HUDEP-2 (cell line): ENCODE measurements at regions not wholly inside any gene's neighbourhood (a gene's known extent, or its start where the extent isn't known, plus 50 kb on each side); places are given as distances from the start of the nearest gene placed in this dataset.

Experiments used
- DNase-seq, 76 experiments: peaks; one replicate each; lab custom pipeline; 2025; ENCODE audit not compliant: unreplicated experiment in 76 of 76; lab: John Stamatoyannopoulos, UW

DNA sequence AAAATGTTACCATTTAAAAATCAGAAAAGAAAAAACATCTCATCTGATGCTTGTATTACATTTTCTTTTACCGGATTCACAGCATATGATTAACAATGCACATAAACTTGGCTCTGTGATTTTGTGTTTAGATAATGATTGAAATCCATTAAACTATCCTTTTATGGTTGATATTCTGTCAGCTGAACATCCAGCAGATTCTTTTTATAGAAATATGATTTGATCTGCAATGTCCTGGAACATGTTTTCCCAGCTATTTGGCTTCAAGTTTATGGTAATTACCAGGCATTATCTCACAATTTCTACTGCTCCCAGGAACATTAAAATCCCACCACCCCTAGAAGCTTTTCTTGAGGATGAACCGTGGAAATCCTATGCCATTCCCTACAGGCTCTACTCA lies 205.7 kb upstream of the TET2 start:
- no peak for DNase-seq

DNA sequence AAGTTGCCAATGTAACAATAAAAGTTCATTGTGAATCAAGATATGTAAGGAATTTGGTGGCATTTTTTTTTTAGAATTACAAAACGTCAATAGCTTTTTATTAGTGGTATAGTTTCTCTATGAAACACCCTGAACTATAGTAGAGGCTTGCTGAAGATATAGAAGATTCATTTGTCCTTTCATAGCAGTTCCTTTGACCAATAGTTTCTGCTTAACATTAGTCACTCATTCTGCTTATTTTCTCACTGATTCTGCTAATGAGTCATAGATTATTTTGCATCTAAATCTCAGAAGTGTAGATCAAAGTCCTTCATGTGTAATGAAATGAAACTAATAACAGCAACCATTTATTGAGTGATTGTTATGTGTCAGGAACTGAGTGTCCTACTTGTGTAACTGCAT lies 205.0 kb upstream of the TET2 start:
- DNase-seq, result no peak

DNA sequence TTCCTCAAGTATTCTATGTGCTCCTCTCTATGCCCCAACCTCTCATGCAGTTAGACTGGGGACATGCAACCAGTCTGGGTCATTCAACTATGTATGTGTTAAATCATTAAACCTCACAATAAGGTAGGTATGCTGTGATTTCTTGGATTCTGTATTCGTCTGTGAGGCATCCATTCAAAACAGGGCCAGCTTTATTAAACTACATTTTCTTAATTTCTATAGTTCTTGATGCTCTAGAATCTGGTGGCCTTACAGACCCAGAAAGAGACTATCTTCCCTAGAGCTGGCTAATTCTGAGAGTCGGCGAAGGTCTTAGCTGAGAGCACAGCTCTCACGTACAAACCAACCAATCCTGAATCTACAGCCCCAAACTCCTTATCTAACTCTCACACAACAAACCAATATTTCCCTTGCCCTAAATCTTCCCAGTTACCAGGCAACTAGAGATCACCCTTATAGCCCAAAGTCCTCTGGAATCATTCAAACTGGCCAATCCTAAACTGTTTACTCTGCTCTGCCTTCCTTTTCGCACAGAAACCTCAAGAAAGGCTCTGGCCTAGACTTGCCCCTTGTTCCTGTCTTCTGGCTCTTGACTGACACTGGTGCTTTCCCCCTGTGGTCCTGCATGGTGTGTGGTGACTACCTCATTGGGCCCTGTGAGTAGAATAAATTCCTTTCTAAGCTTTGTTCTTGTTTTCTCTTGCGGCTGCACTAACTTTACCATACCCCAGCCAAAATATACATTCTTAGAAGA lies 203.5 kb upstream of the TET2 start:
- no peak for DNase-seq

DNA sequence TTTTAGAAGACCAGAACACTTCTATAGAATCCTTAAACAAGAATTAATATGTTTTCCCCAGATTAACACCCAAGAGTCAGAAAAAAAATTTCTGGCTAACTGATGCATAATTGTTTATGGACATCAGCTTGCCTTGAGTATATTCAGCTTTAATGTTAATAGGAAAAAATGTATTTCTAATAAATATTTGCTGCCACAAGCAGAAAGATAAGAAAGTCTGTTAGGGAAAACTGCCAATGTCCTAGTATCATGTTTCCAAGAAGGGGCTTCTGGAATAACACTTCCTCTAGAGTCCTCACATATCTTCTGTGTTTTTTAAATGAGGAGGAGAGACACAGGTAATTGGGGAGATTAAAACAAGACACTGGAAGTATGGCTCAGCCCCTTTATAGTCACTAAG lies 202.1 kb upstream of the TET2 start:
- DNase-seq, result no peak

DNA sequence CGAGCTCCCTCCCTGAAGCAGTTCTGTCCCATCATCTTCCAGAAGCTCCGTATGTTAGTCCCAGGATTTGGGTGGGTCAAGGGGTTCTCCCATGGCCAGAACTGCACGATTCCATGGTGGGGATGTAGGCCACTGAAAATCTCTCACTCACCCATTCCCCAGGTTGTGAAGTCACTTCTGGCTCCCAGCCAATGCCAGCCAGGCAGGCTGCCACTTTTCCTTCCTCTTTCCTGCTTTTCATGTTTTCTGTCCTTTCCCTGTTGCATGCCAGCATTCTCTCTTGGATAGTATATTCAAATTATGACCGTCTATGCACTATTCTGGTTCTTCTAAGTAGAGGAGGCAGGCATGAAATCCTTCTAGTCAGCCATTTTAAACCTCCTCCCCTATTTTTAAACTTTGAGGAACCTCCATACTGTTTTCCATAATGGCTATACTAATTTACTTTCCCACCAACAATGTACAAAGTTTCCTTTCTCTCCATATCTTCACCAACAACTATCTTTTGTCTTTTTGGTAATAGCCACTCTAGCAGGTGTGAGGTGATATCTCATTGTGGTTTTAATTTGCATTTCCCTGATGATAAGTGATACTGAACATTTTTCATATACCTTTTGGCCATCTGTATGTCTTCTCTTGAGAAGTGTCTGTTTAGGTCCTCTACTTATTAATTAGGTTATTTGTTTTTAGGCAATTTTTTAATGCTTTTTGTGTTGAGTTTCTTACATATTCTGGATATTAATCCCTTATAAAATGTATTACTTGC lies 182.1 kb upstream of the TET2 start:
- DNase-seq, result no peak

DNA sequence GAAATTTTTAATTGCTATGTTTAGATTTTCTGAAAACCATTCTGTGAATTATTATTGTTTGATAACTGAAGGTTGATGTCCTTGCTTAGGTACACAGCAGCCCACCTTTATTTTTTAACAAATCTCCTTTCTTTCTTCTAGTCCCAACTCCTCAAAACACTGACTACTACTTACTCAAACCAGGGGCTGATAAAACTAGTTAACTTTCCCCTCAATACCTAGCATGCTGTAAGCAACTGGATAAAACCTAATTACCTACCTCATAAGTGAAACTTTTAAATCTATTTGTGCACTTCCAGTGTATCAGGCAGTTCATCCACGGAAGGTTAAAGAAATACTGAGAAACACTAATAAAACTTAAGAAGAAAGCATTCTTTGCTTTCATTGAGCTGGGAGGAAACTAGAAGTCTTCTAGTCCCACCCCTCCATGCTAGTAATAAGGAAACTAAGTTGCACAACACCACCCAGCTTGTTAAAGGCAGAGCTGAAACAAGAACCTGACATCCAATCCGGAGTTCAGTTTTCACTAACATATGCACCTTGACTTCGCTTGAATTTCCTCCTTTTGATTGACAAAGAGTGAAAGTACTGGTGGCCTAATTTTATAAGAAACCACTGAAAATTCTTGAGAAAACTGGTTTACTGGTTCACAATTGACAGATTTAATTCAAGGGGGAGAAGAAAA lies 180.2 kb upstream of the TET2 start:
- no peak for DNase-seq

DNA sequence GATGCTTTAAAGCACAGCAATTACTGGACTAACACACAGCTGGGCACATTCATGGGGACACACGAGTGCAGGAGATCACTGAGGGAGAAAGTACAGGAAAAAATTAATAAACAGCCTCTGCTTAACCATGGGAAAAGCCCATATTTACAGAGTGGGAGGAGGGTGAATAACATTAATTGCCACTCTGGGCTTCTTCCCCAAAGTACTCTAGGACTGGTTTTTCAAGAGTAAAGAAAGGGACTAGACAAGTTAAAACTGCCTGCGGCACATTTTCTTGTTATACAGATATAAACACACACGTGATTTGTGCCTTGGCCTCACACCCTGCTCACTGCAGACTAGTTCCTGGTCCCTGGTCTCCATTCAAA lies 179.7 kb upstream of the TET2 start:
- DNase-seq, result no peak

DNA sequence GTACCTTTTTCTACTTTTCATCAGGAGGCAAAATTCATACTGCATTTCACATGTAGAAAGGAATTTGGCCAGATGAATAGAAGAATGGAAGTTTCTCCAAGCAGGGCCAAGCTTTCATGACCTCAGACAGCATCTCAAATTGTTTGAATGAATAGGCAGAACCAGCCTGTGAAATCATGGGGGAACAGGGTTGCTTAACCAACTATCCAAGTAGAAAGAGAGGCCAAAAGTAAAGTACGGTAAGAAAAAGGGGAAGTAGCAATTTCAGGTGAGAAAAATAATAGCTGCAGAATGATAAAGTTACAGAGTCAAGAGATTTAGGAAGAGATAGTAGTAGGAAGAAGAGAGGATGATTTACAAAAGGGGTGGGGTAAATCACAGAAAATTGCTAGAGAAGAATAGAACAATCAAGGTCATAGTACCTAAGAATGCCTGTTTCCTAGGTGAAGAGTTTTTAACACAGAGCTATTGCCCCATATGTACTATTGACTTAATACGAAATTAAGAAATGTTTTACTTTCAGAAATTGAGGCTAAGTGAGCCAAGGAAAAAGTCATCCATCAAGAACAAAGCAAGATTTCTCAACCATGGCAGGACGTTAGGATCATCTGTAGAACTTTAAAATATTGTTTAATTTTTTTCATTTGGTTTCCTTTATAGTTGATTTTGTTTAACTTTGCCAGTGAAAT lies 177.1 kb upstream of the TET2 start:
- DNase-seq, result no peak

DNA sequence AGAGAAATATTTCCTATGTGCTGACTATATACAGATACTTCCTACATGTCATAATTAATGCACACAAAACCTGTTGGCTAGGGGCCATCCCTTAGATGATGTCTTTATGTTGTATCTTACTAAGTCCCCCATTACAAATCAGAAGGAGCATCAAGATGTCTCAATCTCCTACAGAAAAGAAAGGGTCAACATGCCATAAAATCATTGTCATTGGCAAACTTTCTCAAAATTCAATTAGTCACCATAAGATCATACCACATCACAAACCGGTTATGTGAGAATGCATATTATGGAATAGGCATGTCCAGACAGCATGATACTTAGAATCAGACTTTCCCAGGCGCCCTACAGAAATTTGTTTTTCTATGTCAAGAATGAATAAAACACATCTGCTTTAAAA lies 175.2 kb upstream of the TET2 start:
- no peak for DNase-seq

DNA sequence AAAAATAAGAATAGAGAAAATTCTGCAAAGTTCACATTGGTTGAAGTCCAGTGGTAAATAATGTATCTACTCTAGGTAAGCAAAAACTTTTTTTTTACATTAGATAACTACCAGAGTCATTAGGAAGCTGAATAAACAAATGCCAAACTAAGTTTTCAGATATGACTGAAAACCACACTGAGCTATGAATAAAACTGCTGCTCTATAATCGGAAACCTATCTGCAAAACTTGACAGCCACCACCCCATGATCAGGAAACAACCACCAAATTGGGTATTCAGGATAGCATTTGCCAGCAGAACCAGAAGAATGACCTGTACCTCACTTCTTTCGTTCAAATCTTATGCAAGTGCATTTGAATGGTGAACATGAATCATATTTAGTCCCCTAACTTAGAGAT lies 173.0 kb upstream of the TET2 start:
- DNase-seq, result no peak

DNA sequence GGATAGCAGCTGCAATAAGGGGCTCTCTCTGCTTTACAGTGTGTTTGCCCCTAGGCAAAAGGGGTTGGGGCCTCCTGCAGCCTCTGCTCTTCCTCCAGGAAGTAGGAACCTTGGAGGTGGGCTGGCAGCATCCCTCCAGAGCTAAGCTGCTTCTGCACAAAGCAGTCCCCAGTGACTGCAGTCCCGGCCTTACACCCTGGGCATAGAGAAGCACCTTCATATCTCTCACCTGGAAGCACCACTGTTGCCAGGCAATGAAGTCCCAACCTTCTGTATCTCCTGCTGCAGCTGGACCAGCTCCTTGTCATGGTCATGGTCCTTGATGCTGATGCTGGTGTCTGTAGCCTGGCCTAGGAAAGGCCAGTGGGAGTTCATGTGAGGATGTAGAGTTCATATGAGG lies 171.1 kb upstream of the TET2 start:
- DNase-seq, result no peak

DNA sequence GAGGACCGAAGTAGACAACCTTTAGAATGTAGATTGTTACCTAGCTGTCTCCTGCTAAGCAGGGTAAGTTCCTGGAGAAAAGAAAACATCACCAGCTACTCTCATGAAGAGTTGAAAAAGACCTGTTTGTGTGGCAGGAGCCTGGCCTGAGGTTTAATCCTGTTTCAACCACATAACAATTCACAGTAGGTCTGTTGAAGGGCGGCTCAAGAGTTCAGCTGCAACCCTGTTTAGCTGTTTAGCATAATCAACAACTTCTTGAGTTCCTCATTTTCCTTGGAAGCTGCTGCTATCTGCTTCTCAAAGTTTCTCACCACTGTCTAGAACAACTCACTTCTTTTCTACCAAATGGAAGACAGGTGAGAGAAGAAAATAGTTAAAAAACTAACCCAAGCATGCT lies 170.4 kb upstream of the TET2 start:
- DNase-seq, result no peak

DNA sequence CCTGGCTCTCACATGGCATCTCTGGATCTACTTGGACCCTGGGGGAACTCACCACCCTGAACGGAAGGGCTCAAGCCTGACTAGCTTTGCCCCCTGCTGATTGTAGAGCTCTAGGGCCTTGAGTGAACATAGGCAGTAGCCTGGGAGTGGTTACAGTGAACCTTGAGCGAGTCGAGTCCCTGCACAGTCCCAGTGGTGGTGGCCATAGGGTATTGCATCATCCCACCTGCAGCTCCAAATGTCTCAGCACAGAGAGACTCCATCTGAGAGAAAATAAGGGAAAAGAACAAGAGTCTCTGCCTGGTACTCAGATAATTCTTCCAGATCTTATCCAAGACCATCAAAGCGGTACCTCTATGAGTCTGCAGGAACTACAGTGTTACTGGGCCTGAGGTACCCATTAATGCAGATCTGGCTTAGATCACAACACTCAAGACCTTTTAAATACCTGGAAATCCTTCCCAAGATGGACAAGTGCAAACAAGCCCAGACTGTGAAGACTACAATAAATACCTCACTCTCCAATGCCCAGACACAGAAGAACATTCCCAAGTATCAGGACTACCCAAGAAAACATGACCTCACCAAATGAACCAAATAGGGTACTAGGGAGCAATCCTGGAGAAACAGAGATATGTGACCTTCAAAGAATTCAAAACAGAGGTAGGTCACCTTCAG lies 167.5 kb upstream of the TET2 start:
- DNase-seq, result no peak

DNA sequence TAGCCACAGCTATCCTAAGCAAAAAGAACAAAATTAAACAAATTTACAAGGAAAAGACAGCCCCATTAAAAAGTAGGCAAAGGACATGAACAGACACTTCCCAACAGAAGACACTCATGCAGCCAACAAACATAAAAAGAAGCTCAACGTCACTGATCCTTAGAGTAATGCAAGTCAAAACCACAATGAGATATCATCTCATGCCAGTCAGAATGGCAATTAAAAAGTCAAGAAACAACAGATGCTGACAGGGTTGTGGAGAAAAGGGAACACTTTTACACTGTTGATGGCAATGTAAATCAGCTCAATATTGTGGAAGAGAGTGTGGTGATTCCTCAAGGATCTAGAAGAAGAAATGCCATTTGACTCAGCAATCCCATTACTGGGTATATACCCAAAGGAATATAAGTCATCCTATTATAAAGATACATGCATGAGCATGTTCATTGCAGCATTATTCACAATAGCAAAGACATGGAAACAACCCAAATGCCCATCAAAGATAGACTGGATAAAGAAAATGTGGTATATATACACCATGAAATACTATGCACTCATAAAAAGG lies 163.0 kb upstream of the TET2 start:
- DNase-seq, result no peak

DNA sequence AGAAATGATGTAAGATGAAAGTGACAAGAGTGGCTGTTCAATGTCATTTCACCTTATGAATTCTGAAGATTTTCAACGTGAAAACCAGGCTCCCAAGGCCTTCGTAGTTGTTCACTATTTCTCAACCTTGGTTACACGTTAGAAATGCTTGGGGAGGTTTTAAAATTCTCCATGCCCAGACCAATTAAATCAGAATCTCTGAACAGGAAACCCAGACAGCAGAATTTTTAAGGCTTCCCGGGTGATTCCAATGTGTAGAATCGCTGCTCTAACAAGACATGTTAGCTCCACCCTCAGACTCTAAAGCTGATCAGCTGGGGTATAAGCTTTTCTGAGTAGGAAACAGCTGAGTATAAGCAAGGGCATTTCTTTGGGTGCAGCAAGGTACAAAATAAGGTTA lies 160.4 kb upstream of the TET2 start:
- no peak for DNase-seq

DNA sequence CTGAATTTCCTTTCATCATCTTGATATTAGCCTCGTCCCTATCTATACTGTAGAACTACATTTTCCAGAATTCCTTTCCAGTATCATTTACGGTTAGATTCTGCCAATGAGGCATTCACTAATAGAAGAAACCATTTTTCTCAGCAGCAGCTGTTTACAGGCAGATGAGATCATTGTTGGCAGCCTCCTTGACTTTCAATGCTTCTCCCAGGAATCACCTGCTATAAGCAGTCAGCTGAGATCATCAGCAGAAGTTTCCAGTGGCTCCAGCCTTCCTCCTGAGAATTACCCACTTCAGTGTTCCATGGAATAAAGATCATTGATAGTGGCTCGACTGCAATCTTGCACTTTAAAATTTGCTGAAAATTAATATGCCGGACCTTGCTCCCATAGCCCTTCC lies 157.3 kb upstream of the TET2 start:
- no peak for DNase-seq

DNA sequence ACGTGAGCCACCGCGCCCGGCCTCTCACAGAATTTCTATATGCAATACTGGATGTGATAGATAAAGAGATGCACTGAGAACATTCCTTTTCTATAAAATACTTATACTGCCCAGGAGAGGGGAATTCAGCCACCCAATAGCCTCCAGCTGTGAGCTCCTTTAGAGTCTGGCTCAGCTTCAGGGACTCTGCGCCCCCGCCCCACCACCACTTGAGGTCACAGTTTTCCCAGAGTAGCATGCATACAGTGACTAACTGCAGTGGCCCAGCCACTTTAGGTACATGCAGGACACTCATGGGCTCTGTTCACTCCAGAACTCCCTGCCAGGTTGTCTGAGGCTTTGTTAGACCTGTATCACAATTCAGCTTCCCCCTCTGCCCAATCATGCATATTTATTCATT lies 144.4 kb upstream of the TET2 start:
- no peak for DNase-seq

DNA sequence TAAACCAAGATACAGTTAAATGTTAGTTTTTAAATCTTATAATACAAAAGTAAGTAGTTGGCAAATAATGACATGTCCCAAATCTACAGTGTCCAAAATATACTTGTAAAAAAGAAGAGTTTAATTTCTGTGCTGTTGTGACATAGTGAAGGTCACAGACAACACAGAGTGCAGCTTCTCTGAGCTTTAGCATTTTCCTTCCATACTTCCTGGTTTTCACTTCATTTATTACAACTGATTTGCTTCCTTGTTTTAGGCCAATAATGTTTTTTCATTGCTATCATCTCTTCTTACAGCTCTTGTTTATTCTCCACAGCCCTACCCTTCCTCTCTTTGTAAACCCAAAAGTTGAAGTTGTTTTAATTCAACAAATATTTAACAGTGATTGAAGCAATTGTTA lies 132.4 kb upstream of the TET2 start:
- no peak for DNase-seq

DNA sequence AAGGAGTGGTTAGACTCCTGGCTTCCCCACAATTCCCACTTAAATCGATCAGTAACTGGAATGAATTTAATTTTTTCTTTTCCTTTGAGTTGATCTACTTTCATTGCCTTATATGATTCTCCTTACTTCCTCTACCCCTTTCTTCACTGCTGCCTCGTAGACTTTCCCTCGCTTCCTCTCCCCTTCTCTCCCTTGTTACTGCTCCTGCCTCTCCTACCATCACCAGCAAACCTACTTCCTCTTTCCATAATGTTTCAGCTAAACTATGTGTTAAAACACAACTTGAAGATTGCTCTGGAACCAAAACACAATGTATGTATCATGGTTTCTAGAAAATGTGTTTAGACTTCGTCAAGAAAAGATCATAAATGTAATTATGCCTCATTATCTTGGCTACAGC lies 132.0 kb upstream of the TET2 start:
- no peak for DNase-seq

DNA sequence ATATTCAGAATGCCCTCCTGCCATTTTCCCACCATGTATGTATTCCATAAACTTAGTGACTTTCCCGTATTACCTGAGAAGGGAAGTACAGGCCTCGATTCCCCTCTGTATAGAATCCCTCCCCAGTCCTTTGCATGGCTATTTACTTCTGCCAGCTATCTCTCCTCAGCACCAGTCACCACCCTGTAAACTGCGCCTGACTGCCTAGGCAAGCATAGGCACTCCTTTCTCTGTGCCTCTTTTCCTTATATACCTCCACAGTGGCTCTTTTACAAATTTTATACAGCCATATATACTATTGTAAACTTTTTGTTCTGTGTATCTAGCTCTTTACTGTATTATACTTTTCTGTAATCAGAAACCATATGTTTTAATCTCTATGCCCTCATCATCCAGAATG lies 130.9 kb upstream of the TET2 start:
- no peak for DNase-seq
